Hematopoietic multipotent progenitor cell (in vitro differentiated cells): ENCODE measurements at regions not wholly inside any gene's neighbourhood (a gene's known extent, or its start where the extent isn't known, plus 50 kb on each side); places are given as distances from the start of the nearest gene placed in this dataset.

Source experiments
- DNase-seq, 3 donors: peaks; one replicate each; pipeline ENCODE4 v3.0.0-alpha.2; 2011 to 2015; ENCODE audit warnings: low read depth in 2 of 3, low spot score in 2 of 3

GRCh38 chr2:18209934-18210639 lies 331.6 kb downstream of the KCNS3 start:
- no peak for DNase-seq

DNA sequence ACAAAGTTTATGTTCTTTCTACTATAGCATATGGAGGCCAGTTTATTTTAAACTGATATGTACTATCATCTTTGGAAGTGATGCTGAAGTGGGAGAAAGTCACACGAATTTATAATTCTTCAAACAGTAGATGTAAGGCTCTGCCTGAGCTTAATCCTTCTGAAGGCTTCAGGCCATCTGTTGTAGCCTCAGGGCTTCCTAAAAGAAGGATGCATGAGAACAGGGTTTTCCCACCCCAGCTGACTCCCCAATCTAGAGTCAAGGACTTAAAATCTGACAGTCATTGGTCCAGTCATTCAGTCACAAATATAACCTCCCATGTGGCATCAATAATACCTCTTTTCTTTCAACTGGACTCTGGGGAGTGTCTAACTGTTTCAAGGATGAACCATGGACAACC lies 330.5 kb downstream of the KCNS3 start:
- DNase-seq: no peak

DNA sequence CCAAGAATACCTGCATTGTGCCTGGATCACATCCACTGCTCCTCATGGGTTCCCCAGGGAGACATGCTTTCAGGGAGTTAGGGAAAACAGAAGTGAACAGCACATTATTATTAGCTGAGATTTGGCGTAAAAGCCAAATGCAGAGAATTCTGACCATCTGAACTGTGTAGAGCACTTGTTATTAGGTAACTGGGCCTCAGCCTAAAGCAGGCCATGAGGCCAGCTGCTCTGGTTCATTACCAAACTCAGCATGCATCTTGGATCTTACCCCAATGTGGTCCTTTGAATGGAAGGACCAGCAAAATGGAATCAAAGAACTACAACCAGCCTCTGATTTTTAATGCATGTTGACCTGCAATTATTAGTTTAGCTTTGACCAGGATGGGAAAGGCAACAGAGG lies 322.3 kb downstream of the KCNS3 start:
- DNase-seq: no peak

DNA sequence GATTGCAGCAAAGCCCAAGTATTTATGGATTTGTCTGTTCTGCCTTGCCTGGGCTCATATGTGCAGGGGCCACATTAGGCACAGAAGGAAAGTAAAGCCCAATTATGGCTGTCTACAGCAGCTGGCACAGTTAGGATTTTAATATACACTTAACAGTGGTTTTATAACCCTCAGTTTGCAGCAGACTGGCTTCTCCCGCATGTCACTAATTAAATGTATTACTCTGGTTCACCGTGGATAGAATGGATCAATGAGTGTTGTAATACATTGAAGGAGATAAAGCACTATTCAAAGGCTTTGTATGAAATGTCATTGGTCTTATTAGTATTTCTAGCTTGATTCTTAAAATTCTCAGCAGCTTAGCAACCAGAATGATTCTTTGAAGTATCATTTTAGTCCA lies 320.2 kb downstream of the KCNS3 start:
- no peak for DNase-seq

DNA sequence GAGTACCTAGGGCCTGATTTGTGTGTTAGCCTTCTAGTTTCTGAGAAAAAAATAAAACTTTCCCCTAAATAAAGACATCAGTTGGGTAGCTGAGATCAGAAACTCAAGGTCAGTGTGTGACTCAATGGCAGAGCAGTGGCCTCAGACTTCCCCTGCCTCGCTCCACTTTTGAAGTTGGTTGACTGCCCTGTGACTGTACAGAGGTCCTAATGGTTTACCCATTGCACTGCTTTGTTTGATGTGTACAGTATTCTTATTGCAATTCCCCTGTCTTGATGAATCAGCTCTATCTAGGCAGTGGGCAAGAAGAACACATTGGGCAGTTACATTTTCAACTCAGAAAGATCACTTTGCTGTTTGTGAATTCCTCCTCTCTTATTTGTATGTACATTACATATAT lies 315.7 kb downstream of the KCNS3 start:
- DNase-seq: no peak

GRCh38 chr2:18186816-18187613 lies 308.5 kb downstream of the KCNS3 start:
- DNase-seq: no peak

DNA sequence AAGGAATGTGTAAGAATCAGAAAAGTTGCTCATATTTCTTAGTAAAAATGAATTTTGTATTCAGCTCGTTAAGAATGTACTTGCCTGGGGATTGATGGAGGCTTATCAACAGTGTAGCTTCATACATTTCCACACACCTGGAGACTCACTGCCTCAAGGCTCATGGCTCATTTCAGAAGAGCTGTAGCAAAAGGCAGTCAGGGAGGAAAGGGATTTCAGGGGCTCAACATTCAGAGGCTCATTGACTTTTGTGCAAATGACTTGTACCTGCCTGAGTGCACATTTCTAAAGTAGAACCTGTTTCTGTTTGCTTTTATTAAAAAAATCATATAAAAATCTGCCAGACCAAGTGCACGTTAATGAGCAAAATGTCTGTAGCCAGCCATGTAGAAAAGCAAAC lies 304.4 kb downstream of the KCNS3 start:
- no peak for DNase-seq

DNA sequence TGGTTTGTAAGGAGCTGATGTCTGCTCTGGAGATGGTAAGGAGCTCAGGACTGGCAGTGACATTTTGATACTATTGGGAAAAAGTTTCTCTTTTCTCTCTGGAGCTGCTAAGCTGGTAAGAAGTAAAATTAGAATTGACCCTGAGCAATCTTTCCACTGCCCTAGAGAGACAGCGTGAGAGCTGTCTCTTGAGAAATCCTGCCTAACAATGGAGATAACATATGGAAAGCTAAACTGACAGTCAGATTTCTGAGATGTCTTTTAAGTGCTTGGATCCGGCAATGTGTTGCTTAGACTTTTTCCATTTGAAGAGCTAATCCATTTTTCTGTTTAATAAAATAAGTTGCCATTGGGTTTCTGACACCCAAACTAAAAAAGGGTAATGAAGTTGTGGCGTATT lies 302.4 kb downstream of the KCNS3 start:
- no peak for DNase-seq

DNA sequence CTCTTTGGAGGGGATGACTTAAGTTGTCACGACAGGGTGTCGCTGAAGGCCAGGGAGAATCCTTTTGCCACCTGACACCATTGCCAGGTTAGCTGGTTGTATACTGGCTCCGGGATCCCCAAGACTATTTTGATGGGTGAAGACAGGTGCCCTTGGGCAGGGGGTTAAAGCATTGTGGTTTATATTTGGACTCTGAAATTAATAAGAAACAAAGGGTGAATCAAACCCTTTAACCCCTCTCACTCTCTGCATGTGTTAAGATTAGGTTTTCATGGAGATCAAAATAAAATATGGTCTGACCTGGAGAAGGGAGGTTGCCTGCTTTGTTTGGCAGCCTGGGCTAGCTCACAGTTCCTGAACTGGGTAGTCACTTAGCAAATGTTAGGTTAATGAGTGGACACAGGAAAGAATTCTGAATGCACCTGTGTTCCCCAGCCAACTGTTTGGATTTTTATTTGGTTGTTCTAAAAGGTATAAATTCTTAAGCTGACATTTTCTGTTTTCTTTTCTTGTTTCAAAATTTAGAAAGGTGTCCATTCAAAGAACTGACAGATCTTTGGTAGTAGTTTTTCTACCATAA lies 301.7 kb downstream of the KCNS3 start:
- DNase-seq: no peak

DNA sequence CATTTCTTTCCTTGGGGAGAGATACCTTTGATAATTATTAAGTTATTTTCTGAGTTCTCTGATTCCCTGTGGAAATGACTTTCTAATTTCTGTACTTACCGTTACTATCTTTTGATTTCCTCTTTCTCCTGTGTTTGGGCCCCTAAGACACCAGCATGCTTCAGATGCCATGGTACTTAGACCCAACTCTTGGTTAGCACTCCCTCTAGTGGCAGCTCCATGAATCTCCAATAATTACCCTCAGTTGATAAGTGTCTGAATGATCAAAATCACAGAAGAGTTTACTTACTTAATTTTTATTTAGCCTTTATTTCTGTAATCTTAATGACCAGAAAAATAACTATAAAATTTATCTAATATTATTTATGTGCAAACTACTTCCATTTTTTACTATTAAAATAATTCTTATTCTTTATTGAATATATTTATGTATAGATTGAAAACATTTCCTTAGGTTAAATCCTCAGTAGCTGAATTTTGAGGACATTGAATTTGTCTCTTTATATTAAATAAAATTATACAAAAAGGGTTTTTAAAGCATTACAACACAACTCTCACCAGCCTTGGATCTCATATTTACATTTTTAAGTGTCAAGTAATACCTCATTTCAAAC lies 300.4 kb downstream of the KCNS3 start:
- DNase-seq: peak in 2 of 3 donors; percentile 44 to 80

DNA sequence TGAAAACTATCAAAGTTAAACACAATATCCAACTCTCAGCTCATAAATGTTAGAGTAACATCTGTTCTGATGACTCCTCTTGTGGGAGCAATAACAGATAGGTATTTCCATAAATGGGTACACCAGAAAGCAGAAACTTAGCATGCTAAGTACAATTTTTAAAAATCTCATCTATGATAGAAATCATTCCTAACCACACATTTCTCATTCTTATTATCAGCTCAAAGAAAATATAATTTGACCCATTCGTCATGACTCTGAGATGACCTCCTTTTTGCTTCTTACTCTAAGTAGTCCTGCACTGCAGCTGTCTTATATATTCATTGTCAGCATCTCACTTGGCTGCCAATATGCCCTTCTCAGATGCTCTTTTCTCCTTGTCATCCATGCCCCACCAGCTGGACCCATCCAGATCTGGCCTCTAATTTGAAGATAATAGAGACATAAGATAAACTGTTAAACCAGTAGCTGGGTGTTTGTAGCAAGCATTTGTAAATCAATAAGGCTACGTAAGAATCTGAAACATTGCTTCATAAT lies 298.3 kb downstream of the KCNS3 start:
- DNase-seq: no peak

DNA sequence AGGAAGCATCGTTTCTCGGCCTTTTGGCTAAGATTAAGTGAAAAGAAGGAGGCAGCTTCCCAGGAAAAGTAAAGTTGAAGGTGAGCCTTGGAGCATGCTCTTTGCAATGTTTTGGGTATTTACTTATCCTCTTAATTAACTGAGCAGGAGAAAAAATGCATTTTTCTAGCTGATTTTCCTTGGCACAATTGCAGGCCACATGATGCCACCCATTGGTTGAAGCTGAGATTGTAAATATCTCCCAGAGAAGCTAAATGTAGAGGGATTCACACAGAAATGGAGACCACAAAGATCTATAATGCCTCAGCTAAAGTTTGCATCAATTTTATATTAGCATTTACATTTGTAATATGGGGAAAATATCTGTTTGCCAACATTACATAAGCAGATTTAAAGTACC lies 294.1 kb downstream of the KCNS3 start:
- DNase-seq: no peak

- DNase-seq: no peak
Observed at GRCh38 chr2:18171191-18172139, 293.0 kb downstream of the KCNS3 start.

GRCh38 chr2:18170642-18171041 lies 292.2 kb downstream of the KCNS3 start:
- DNase-seq: no peak

GRCh38 chr2:18169893-18170175 lies 291.4 kb downstream of the KCNS3 start:
- no peak for DNase-seq

DNA sequence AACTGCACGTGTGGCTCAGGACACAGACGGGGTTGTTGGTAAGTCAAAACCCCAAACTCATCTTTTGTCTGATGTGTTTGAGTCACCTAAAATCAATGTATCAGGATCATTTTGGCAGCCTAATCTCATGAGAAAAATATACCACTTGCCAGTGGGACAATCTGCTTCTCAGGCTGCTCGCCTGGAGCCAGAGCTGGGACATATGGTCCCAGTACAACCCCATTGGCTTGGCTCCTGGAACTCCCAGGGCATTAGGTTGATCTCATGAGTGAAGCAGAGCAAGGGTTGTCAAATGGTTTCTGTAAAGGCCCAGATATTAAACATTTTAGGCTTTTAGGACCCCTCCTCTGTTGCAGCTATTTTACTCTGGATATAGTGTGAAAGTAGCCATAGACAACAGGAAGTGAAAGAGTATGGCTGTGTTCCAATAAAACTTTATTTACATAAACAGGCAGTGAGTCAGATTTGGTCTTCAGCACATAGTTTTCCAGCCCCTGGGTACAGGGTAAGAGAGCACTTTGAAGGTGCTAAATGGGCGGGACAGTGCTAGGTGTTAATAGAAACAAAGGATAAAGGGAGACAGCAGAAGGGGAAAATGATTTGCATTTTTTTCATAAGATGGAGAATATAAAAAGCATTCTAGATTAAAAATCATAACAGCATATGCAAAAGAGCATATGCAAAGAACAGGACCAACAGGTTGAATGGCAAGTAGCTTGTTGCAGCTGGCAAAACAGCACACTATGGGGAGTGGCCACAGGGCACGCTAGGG lies 290.8 kb downstream of the KCNS3 start:
- DNase-seq: no peak

- DNase-seq: no peak
Observed at GRCh38 chr2:18167871-18168270, 289.4 kb downstream of the KCNS3 start.

- DNase-seq: no peak
Observed at GRCh38 chr2:18161681-18162080, 283.2 kb downstream of the KCNS3 start.

DNA sequence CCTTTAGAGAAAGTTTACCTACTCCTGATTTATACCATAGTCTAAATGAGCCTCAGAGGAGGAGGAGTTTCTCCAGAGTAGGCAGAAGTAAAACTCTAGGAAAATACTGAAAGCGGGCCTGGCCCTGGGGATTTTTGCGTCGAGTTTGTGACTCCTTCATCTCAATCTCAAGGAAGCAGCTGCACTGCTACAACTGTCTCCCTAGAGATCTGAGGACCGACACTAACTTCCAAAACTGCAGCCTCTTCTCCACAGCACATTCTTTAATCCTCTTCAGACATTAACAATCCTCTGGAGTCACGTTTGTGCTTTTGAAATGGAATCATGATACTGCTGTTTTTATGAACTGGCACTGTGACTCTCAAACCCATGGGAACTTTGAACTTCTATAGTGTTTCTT lies 281.4 kb downstream of the KCNS3 start:
- DNase-seq: no peak

GRCh38 chr2:18156421-18156820 lies 278.0 kb downstream of the KCNS3 start:
- no peak for DNase-seq
